ENCODE measurements at regions not wholly inside any gene's neighbourhood (a gene's known extent, or its start where the extent isn't known, plus 50 kb on each side); places are given as distances from the start of the nearest gene placed in this dataset.
A peak's percentile ranks its signal among the peaks of the same experiment; 100 is the strongest.

DNA sequence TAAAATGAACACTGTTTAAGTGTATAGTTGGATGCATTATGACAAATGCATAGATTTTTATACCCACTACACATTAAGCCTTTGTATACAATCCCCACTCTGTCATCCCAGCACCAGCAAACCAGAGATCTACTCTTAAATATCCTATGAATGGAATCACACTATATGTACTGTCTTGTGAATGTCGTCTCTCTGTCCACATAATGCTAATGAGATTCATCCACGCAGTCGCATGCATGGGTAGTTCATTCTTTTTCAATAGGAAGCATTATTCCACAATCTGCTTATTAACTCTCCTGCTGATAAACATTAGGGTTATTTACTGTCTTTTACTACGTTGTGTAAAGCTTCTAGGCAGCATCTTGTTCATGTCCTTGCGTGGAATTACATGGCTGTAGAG is 892.3 kb downstream of the LTN1 start:
- intact Hi-C loops (cut with DNase I; ENCODE audit: low total_unique reads), result no loop called here

DNA sequence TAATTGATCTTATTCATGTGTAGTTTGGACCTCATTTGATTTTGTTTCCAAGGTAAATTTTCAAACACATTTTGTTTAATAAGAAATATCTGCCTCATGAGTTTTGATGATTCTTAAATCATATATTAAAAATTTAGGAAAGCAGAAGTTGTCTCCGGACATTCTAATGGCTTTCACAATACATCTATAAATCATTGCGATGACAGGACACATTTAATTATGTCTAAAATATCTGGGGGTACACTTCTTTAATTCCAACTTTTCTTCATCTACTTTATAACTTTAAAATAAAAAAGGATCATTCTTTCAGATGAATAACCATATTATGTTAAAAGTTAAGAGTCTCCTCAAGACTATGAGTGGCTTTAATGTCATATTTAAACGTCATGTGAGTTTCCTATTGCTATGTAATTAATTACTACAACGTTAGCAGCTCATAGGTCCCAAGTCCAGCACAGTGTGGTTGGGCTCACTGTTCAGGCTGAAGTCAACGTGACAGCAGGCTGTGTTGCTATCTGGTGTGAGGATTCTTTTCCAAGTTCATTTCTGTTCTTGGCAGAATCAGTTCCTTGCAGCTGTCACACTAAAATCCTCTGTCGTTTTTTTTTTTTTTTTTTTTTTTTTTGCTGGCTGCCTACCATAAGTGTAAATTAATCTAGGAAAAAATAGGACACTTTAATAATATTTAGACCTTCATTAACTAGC is 893.5 kb downstream of the LTN1 start:
- no peak for TF ChIP-seq POLR2AphosphoS5 (IDR thresholded peaks at IDR 0.05)
- TF ChIP-seq EP300 (IDR thresholded peaks at IDR 0.05), result no peak
- no peak for TF ChIP-seq POLR2A (IDR thresholded peaks at IDR 0.05)
- no peak for TF ChIP-seq CTCF (IDR thresholded peaks at IDR 0.05)
- Histone ChIP-seq H3K27ac (no peak overlapping the region), H3K4me1 (peaks cover 0 to 3% (median 0%) of the 10 kb centered on the region in 4 donors), H3K36me3 (no peaks in the 10 kb centered on the region), H3K4me3 (no peak overlapping the region), H3K27me3 (no peaks in the 10 kb centered on the region), H3K9me3 (no peaks in the 10 kb centered on the region)
- intact Hi-C loops (cut with DNase I; ENCODE audit: low total_unique reads), result no loop called here
- WGBS, 5 donors, result 32 to 50% (median 39%) methylated on average over 6 of the region's 6 CpGs
- peak in 1 of 2 donors; percentile 82 for DNase-seq

More for the DNA sequence above, 892.3 kb downstream of the LTN1 start:
- H3K27me3 ChIP-seq, result no peaks in the 10 kb centered on the region
- H3K36me3 ChIP-seq, result no peaks in the 10 kb centered on the region
- 76 to 83% (median 82%) methylated on average over 5 of the region's 5 CpGs for WGBS, 5 donors
- H3K9me3 ChIP-seq, result no peaks in the 10 kb centered on the region
- H3K4me3 ChIP-seq, result no peak overlapping the region
- H3K4me1 ChIP-seq, result peaks cover 0 to 3% (median 0%) of the 10 kb centered on the region in 4 donors
- TF ChIP-seq POLR2AphosphoS5 (IDR thresholded peaks at IDR 0.05) (no peak), CTCF (IDR thresholded peaks at IDR 0.05) (no peak), POLR2A (IDR thresholded peaks at IDR 0.05) (no peak), EP300 (IDR thresholded peaks at IDR 0.05) (no peak)
- DNase-seq, result no peak
- no peak overlapping the region for H3K27ac ChIP-seq

DNA sequence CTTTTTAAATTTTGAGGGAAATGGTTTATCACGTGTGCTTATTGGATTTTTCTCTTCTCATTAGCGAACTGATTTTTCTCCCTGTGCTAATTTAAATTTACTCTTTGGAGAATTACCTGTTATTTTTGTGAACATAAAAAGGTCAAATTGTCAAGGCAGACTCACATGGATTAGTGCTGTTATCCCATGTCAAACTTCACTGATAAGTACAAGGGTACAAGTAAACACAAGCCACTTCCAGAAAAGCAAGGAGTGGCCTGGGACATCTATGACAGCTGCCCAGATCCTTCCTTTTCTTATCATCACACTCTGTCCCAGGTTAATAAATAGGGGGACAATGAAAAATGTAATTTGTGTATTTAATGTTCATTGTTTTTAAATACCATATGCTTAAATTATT is 901.2 kb downstream of the LTN1 start:
- Histone ChIP-seq H3K27me3 (no peaks in the 10 kb centered on the region), H3K36me3 (no peaks in the 10 kb centered on the region), H3K4me3 (no peak overlapping the region), H3K27ac (no peak overlapping the region), H3K9me3 (no peaks in the 10 kb centered on the region), H3K4me1 (no peaks in the 10 kb centered on the region)
- no peak for DNase-seq
- TF ChIP-seq POLR2AphosphoS5 (IDR thresholded peaks at IDR 0.05), result no peak
- 76 to 93% (median 88%) methylated on average over 2 of the region's 2 CpGs for WGBS, 5 donors
- intact Hi-C loops (cut with DNase I; ENCODE audit: low total_unique reads), result no loop called here

DNA sequence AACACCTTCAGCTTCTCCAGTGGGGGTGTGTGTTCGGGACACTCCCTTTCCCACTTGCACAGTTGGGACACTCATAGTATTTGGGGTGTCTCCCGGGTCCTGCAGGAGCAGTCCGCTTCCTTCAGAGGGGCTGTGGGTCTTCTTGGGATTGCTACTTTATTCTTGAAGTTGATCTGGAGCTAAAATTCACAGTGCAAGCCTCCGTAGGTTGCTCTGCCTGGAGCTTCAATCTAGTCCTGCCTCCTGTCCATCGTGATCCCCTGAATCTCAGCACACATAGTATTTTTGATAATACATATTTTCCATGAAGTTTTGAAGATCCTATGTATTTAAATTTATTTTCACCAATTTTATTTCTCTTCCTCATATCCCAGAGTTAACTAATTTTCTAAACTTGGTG is 902.1 kb downstream of the LTN1 start:
- DNase-seq, result no peak
- Histone ChIP-seq H3K27me3 (no peaks in the 10 kb centered on the region), H3K4me1 (no peaks in the 10 kb centered on the region), H3K27ac (peak overlapping the region in 1 of 5 donors; percentile 23), H3K4me3 (no peak overlapping the region), H3K36me3 (no peaks in the 10 kb centered on the region), H3K9me3 (no peaks in the 10 kb centered on the region)
- intact Hi-C loops (cut with DNase I; ENCODE audit: low total_unique reads), result no loop called here
- WGBS, 5 donors, result 78 to 93% (median 87%) methylated on average over 5 of the region's 5 CpGs
- TF ChIP-seq POLR2AphosphoS5 (IDR thresholded peaks at IDR 0.05) (no peak), CTCF (IDR thresholded peaks at IDR 0.05) (no peak), EP300 (IDR thresholded peaks at IDR 0.05) (no peak), POLR2A (IDR thresholded peaks at IDR 0.05) (no peak)
